Neural cell (in vitro differentiated cells): ENCODE measurements at regions not wholly inside any gene's neighbourhood (a gene's known extent, or its start where the extent isn't known, plus 50 kb on each side); places are given as distances from the start of the nearest gene placed in this dataset.

ENCODE experiments used
- CTCF ChIP-seq: fragments of 450-650 bp; IDR thresholded peaks from 2 replicates; pipeline ENCODE4 v1.5.1; 2014; ENCODE audit warnings: antibody characterized with exemption, mild to moderate bottlenecking, moderate library complexity; ENCODE audit not compliant: poor library complexity, severe bottlenecking
- EZH2 ChIP-seq: fragments of 200-600, 300-800 bp; shearing (Covaris generic), sonication (generic); IDR thresholded peaks from 2 replicates; pipeline ENCODE4 v1.6.1; 2014; ENCODE audit warnings: antibody characterized with exemption, low read length, borderline replicate concordance, mild to moderate bottlenecking; ENCODE audit not compliant: insufficient read depth, poor library complexity, severe bottlenecking
- SMC3 ChIP-seq: fragments of 450-650 bp; conservative IDR thresholded peaks from 2 replicates; pipeline ENCODE4 v1.6.1; 2014; ENCODE audit warnings: antibody characterized with exemption, mild to moderate bottlenecking, moderate library complexity; ENCODE audit not compliant: poor library complexity
- TAF1 ChIP-seq: IDR thresholded peaks from 2 replicates; pipeline ENCODE4 v1.6.1; 2012; ENCODE audit warnings: low read depth
- TF ChIP-seq, protein P1 (sequence below): IDR thresholded peaks from 2 replicates; pipeline ENCODE4 v1.6.1; 2012; ENCODE audit warnings: borderline replicate concordance

DNA sequence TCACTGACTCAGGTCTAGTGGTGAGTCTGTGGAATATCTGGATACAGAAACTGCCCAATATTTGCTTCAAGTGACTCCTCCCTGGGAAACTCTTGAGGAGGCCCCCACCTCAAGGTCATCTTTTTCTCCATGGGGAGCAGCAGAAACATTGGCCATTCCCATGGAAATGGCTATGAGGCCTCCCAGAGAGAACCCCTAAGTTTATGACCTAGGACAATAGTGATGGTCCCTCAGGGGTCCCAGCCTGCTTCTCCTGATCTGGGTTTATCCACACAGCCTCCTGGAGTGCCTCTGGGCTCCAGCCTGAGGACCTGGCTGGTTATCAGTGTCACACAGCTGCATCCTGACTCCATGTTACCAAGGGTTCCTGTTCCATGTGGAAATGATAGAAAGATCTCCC, 131.2 kb downstream of the ZNF280B start:
- TF ChIP-seq SMC3: no peak
- no peak for TF ChIP-seq EZH2
- TF ChIP-seq CTCF: no peak
- TF ChIP-seq TAF1: no peak
- TF ChIP-seq, protein P1, sequence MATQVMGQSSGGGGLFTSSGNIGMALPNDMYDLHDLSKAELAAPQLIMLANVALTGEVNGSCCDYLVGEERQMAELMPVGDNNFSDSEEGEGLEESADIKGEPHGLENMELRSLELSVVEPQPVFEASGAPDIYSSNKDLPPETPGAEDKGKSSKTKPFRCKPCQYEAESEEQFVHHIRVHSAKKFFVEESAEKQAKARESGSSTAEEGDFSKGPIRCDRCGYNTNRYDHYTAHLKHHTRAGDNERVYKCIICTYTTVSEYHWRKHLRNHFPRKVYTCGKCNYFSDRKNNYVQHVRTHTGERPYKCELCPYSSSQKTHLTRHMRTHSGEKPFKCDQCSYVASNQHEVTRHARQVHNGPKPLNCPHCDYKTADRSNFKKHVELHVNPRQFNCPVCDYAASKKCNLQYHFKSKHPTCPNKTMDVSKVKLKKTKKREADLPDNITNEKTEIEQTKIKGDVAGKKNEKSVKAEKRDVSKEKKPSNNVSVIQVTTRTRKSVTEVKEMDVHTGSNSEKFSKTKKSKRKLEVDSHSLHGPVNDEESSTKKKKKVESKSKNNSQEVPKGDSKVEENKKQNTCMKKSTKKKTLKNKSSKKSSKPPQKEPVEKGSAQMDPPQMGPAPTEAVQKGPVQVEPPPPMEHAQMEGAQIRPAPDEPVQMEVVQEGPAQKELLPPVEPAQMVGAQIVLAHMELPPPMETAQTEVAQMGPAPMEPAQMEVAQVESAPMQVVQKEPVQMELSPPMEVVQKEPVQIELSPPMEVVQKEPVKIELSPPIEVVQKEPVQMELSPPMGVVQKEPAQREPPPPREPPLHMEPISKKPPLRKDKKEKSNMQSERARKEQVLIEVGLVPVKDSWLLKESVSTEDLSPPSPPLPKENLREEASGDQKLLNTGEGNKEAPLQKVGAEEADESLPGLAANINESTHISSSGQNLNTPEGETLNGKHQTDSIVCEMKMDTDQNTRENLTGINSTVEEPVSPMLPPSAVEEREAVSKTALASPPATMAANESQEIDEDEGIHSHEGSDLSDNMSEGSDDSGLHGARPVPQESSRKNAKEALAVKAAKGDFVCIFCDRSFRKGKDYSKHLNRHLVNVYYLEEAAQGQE: no peak
